H1 (cell line): ENCODE measurements at regions not wholly inside any gene's neighbourhood (a gene's known extent, or its start where the extent isn't known, plus 50 kb on each side); places are given as distances from the start of the nearest gene placed in this dataset.

ENCODE experiments used
- CEBPB ChIP-seq: IDR thresholded peaks from 2 replicates; pipeline ENCODE4 v1.6.1; 2012; ENCODE audit warnings: low read depth, low read length
- CHD2 ChIP-seq: IDR thresholded peaks from 2 replicates; pipeline ENCODE4 v1.6.1; 2012; ENCODE audit warnings: low read length, improper control_type of control experiment
- CHD7 ChIP-seq: fragments of 300-600 bp; sonication (generic); IDR thresholded peaks from 2 replicates; pipeline ENCODE4 v1.7.1; 2012; ENCODE audit warnings: low read length, moderate library complexity, mild to moderate bottlenecking, inconsistent platforms; ENCODE audit not compliant: insufficient replicate concordance
- EP300 ChIP-seq, 2 experiments: IDR thresholded peaks; 1 replicate in 1 of 2; 2 replicates in 1 of 2; pipeline ENCODE4 v1.6.1; 2011 to 2012; ENCODE audit warnings: low read depth in 2 of 2, low read length in 2 of 2, mild to moderate bottlenecking in 2 of 2, borderline replicate concordance in 1 of 2, inconsistent platforms in 1 of 2, moderate library complexity in 1 of 2
- KDM5A ChIP-seq: fragments of 200-600 bp; IDR thresholded peaks from 2 replicates; pipeline ENCODE4 v1.7.1; 2012; ENCODE audit warnings: mild to moderate bottlenecking, low read length, inconsistent platforms, mixed read lengths
- RAD21 ChIP-seq, 2 experiments: IDR thresholded peaks in 1 of 2; conservative IDR thresholded peaks in 1 of 2; 2 replicates each; pipeline ENCODE4 v1.6.1; 2011; ENCODE audit warnings: low read depth in 2 of 2, low read length in 2 of 2, improper control_type of control experiment in 1 of 2, inconsistent platforms in 1 of 2, mild to moderate bottlenecking in 1 of 2, moderate library complexity in 1 of 2
- TAF1 ChIP-seq: IDR thresholded peaks from 2 replicates; pipeline ENCODE4 v1.6.1; 2011; ENCODE audit warnings: mild to moderate bottlenecking, low read depth, low read length
- TF ChIP-seq, protein P1 (sequence below): IDR thresholded peaks from 2 replicates; pipeline ENCODE4 v1.6.1; 2011; ENCODE audit warnings: low read length, improper control_type of control experiment

DNA sequence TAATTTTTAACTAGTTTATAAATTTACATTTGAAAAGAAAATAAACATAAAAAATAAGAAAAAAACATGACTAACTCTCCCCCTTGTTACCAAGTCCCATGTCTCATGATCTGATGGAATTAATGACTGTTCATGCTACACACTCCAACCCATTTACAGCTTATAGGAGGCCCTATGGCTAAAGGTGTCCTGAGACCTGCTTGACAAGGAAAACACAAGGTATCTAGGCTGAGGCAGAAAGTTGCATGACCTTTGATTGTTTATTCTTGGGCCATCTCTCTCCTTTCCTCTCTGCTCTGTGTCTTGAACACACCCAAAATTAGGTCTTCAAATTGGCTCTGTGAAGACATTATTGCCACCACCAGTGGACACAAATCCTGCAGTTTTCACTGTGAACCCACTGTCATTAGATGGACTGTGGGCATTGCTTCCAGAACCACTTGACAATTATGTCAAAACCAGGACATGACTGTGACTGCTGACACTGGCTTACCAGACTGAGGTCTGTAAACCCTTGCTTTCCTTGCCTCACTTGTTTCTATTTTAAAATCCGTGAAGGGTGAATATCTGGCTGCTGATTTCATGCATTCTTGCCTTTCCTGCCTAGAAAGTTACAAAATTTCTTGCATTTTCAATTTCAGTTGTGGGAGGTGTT is 386.5 kb upstream of the SPRY2 start (continued):
- TF ChIP-seq CHD7: no peak
- TF ChIP-seq, protein P1, sequence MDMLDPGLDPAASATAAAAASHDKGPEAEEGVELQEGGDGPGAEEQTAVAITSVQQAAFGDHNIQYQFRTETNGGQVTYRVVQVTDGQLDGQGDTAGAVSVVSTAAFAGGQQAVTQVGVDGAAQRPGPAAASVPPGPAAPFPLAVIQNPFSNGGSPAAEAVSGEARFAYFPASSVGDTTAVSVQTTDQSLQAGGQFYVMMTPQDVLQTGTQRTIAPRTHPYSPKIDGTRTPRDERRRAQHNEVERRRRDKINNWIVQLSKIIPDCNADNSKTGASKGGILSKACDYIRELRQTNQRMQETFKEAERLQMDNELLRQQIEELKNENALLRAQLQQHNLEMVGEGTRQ: no peak
- no peak for TF ChIP-seq CEBPB
- no peak for TF ChIP-seq KDM5A
- TF ChIP-seq CHD2: no peak
- no peak for TF ChIP-seq TAF1
- TF ChIP-seq EP300 (IDR thresholded peaks at IDR 0.05; ENCODE audit: borderline replicate concordance in 1 of 2, low read depth in 2 of 2, low read length in 2 of 2): no peak
- no peak for TF ChIP-seq RAD21 (IDR thresholded peaks at IDR 0.05 in 1 of 2, conservative IDR thresholded peaks at IDR 0.05 in 1 of 2; ENCODE audit: low read depth in 2 of 2, low read length in 2 of 2)
